Skin epidermis (tissue), 12 donors: ENCODE measurements at regions not wholly inside any gene's neighbourhood (a gene's known extent, or its start where the extent isn't known, plus 50 kb on each side); places are given as distances from the start of the nearest gene placed in this dataset.
"Not testable (repeated sequence)": the region's sequence is repeated elsewhere in the genome, so short reads cannot be mapped to it uniquely, and the experiment has no call there.

ENCODE experiments used
- H3K27ac ChIP-seq, 21 experiments: fragments of 200-600 bp; sonication (generic) in 11 of 21; one replicate each; pipeline ENCODE4 v1.5.0; 2020; ENCODE audit warnings: mild to moderate bottlenecking in 3 of 21, inconsistent platforms in 2 of 21, moderate library complexity in 2 of 21
- H3K4me3 ChIP-seq, 7 experiments: fragments of 200-600 bp; sonication (generic) in 2 of 7; one replicate each; pipeline ENCODE4 v1.5.0; 2020; ENCODE audit warnings: inconsistent platforms in 2 of 7, mild to moderate bottlenecking in 2 of 7, moderate library complexity in 1 of 7

DNA sequence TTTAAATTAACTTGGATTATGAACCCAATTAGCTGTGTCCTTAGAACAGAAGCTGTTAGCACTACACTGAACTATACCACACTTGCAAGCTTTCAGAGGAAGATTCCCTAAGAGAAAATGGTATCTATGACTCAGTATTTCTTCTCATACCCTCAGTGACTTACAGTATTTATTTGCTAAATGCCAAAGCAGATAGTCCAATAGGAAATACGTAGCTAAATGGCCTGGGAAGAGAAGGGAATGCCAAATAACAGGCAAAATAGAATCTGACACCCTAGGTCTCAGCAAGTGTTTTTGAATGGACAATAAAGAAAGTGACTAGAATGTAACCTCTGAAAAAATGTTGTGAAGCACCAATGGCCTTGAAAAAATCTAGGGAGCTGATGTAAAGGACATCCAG lies 570.8 kb downstream of the ZWINT start:
- H3K4me3 ChIP-seq, H3K27ac ChIP-seq: not testable (repeated sequence)

DNA sequence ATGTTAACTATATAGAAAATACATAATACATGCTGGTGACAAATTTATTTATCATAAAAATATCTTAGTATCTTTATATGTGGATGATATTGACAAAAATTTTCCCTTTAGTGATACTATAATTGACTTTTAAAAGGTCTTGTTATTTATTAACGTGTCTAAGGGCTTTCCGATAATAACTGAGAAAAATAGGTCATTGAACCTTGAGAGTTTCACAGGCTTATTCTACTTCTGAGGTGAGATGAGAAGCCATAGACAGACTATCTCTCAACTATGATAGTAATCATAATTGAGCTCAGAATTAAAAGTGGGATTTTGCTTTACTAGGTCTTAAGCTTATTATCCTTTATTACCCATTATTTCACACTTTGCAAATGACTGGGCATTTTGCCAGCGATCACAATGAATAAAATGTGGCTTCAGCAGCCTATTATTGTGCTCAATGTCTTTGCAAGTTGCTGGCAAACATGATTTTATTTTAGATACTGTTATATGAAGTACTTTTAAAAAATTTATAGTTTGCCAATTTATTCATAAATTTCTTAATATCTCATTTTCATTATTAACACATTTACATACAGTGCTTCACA lies 574.5 kb downstream of the ZWINT start:
- Histone ChIP-seq H3K4me3 (no peak overlapping the region), H3K27ac (no peak overlapping the region)

DNA sequence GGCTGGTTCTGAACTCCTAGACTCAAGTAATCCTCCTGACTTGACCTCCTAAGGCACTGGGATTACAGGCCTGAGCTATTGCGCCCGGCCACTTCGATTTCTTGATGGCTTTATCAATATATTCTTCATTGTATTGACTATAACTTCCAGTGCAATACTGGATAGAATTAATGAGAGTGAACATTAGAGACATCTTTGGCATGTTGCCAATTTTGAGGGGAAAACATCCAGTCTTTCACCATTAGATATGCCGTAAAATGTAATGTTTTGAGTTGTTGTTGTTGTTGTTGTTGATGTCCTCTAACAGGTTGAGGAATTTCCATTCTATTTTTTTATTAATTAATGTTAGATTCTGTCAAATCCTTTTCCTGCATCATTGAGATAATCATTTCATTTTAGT lies 578.9 kb downstream of the ZWINT start:
- no peak overlapping the region for H3K4me3 ChIP-seq

DNA sequence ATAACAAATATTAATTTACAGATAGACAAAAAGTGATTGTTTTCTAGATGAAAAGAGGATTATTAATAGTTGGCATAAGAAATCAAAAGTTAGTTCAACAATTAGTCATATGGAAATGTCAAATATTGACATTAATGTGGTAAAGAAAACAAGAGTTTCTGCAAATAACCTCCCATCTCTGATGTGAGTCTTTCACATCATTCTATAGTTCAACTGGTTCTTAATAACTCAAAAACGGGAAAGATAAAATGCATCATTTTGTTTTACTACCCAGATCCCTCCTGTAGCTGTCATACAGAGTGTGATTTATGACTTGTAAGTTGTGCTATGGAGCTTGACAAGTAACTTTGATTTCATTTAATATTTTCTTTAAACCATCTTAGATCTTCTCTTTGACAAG lies 594.8 kb downstream of the ZWINT start:
- no peak overlapping the region for H3K27ac ChIP-seq

More for the DNA sequence above, 578.9 kb downstream of the ZWINT start:
- no peak overlapping the region for H3K27ac ChIP-seq

DNA sequence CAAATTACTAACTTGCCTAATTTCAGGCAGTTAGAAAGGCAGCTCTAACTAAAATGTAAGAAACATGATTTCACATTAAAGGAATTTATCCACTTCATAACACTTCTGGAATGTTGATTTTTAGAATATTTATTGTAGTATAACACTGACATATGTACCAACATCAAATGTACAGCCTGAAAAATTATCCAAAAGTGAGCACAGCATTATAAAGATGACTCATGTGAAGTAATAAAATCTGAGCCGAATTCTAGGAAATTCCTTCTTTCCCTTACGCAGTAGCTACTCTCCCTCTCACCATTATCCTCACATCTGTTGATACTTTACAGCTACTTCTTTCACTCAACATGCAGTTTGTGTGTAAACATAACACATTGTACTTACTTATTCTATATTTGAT lies 610.6 kb downstream of the ZWINT start:
- Histone ChIP-seq H3K4me3 (no peak overlapping the region), H3K27ac (no peak overlapping the region)

More for the DNA sequence above, 594.8 kb downstream of the ZWINT start:
- H3K4me3 ChIP-seq: no peak overlapping the region

DNA sequence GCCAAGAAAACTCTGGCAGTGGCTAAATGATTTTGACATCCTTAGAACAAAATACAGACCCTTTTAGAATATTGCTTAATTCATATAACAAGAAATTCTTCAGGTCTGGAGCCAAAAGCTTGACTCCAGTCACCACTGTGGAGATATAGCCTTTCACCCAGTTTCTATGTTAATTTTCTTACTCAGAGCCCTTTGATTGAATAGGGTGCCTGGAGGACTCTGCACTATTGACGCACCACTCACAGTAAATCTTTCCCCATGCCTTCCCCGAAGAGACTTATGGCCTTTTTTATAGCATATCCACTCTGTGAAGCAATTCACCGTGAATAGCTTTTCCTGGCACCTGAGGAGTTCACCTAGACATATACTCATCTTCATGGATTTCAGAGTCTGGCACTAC lies 613.8 kb downstream of the ZWINT start:
- H3K4me3 ChIP-seq: no peak overlapping the region

DNA sequence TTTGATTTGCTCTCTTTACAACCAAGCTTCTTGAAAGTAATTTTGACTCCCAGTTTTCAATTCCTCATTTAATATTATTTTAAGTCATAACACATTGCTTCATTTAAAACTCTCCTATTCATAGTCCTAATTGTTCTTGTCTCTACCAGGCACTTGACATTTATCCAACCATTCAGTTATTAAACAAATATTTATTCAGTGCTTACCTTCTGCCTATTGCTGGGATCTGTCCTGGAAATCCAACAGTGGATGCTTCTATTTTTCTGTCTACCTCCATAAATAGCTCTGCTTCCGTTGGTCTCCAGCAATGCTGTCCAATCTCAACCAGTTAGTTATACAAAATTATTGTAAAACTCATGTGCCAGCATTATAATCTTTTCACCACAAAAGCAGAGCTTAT lies 615.1 kb downstream of the ZWINT start:
- Histone ChIP-seq H3K4me3 (no peak overlapping the region), H3K27ac (no peak overlapping the region)

More for the DNA sequence above, 613.8 kb downstream of the ZWINT start:
- H3K27ac ChIP-seq: no peak overlapping the region

DNA sequence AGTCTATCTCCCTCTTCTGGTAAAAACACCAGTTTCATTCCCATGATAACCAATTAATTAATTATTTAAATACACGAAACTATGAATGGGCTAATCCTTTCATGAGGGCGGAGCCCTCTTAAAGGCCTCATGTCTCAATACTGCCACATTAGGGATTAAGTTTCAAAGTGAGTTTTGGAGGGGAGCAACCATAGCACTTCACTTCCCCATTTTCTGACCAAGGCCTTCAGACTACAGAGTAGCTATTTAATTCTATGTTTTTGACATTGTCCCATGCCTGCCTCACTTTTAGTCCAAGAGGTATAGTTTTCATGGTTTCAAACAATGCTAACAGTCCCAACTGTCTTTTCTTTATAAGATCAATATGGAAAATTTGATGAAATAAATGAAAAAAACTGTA lies 618.6 kb downstream of the ZWINT start:
- H3K4me3 ChIP-seq: no peak overlapping the region
- no peak overlapping the region for H3K27ac ChIP-seq

DNA sequence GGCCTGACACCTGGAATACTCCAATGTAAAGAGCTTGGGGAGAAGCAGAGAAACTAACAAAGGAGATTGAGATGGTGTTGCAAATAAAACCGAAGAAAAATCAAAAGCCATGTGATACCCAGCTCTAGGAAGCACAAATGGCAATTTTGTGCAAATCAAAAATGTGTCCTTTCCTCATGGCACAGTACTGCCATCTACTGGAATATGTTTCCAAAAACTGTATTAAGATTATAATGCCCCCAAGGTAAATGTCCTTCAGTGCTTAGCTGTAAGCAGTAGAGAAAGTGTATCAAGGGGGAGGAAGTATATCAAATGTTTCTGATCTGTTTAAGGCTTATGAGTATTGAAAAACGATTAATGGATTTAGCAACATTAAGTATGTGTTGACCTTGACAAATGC lies 620.3 kb downstream of the ZWINT start:
- not testable (repeated sequence) for H3K4me3 ChIP-seq

DNA sequence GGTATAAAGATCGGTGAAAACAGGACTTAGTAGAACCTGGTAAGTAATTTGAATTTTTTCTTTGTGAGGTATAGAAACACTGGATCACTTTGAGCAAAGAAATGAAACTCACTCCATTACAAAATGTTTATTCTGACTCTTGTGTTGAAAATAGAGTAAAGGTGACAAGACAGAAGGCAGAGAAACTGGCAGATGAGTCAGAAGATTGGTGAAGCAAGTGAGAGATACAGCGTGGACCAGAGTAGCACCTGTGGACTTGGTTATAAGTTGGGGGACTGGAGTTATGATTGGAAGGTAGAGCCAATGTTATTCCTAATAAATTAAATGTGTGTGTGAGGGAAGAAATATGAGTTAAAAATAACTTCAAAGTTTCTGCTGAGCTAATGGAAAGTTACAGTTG lies 620.9 kb downstream of the ZWINT start:
- H3K27ac ChIP-seq: no peak overlapping the region
- no peak overlapping the region for H3K4me3 ChIP-seq

More for the DNA sequence above, 620.3 kb downstream of the ZWINT start:
- H3K27ac ChIP-seq: not testable (repeated sequence)

DNA sequence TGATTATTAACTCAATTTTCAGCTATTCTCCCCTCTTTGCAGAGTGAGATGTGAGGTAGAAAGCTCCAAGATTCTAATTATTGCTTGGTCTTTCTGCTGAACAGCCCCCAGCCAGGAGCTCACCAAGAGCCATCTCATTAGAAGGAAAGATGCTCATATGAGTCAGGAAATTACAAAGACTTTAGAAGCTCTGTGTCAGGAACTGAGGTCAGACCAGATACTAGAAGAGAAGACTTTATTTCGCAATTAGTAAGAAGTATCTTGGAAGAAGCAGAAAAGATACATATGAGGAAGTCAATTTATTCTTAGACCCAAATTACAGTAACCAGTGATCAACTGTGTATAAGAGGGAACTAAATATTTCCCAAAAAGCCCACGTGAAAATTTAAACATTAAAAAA lies 626.9 kb downstream of the ZWINT start:
- Histone ChIP-seq H3K27ac (no peak overlapping the region), H3K4me3 (no peak overlapping the region)

DNA sequence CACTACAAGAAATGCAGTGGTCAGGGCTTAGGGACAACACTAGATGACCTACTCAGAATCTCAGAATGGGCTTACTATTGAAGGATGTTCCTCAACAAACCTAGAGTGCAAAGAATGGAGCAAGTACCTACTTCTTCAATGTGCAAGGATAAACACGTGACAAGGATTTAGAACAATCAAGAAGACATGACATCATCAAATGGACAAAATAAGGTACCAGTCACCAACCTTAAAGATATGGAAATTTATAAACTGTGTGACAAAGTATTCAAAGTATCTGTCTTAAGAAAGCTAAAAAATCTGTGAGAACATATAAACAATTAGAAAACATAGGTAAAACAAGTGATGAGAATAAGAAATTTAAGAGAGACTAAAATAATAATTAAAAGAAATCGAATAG lies 656.1 kb downstream of the ZWINT start:
- H3K4me3 ChIP-seq: no peak overlapping the region
- no peak overlapping the region for H3K27ac ChIP-seq

DNA sequence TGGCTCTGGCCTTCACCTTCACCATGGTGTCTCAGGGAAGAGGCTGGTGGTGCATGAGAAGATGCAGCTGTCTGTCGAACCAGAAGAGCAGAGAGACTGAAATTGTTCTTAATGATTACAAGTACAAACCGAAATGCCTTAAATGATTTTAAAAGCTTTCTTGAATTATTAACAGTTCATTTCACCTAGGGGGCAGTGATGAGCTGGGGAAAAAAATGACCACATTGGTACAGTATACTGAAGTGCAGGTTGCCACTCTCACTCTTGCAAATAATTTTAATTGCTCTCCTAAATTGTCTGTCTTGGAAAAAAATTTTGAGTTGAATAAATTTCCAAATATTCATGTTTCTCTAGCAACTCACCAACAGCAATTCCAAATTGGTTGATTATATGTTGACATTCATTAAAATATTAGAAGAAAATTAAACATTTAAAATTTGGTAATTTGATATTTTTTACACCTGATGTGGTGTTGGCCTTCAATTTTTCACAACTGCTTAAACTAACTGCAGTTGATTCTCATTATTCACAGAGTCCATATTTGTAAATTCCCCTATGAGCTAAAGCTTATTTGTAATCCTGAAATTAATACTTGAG lies 692.6 kb downstream of the ZWINT start:
- Histone ChIP-seq H3K4me3 (no peak overlapping the region), H3K27ac (no peak overlapping the region)

DNA sequence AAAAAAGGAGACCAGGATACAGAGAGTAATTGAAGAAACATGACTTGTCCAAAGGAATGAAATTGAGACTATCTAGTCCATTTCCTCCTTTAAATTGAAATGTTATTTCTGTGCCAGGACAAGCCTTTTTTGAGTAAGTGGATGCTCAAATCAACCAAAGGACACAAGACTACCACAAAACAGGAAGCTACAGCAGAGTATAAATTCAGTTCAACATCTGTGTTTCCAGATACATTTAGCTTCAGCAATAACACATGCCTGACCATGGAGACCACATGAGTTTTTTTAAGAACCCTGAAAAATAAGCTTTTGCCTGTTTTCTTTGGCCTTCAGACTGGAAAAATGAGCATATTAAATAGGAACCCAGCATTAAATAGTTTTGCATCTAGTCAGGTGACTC lies 707.5 kb downstream of the ZWINT start:
- no peak overlapping the region for H3K27ac ChIP-seq
- H3K4me3 ChIP-seq: no peak overlapping the region

DNA sequence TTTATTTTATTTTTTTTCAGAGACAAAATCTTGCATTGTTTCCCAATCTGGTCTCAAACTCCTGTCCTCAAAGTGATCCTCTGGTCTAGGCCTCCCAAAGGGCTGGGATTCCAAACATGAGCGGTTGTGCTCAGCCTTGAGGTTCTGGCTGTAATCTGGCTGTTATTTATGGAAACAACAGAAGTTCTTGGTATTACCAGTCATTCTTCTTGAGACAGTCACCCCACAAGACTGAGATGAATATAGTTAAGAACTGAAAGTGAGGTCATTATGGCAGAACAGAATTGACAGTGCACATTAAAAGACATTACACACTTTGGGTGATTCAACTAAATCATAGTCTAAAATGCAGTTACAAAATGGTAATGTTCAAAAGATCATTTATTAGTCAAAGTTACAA lies 719.5 kb downstream of the ZWINT start:
- no peak overlapping the region for H3K27ac ChIP-seq
- H3K4me3 ChIP-seq: no peak overlapping the region

DNA sequence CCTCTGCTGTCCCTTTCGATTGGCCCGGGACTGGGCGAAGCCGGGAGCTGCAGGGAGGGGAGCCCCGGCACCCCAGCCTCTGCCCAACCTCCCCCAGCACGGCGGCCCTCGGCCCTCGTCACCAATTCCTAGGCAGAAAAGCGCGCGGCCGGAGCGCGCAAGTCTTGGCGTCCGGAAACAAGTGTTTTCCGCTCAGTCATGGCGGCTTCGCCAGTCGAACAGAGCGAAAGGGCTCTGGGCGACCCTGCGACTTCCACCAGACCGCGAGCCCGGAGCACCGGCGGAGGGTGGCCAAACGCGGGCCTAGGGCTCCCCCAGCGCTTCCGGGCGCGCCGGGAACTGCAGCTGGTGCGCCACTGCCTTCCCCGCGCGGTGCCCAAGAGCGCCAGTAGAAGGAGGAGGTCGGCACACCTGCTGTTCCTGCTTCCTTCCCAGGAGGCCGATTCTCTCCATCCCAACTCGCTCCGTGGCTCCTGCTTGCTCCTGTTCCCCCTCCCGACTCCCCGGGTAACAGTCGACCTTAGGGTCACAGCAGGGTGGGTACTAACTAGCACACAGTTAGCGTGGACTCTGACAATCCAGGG lies 729.9 kb downstream of the ZWINT start:
- Histone ChIP-seq H3K4me3 (peak overlapping the region; percentile 22 to 43 (median 32)), H3K27ac (peak overlapping the region in 1 of 21 experiments; percentile 8)

DNA sequence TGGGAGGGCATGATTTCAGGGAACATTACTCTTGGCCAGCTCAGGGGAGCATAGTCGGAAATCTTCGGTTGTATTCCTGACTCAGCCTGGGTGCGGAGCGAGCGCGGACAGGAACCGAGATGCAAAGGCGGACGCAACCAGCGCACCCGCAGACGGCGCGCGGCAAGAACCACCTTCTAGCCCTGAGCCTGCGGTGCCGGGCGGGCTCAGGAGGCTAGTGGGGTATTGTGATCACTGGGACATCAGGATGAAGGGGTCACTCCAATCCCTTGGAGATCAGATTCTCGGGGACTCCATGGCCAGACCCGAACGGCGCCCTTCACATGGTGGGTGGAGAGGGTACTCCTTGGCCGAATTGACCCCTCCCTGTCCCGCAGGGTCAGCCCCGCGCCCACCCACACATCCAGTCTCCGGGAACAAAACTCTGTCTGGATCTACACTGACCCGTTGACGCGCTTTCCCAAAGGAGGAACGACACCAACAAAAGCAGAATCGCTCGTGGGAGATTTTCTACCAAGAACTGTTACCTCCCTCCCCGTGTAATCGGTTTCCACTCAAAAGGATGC lies 730.5 kb downstream of the ZWINT start:
- peak overlapping the region; percentile 22 to 43 (median 32) for H3K4me3 ChIP-seq
- H3K27ac ChIP-seq: peak overlapping the region in 1 of 21 experiments; percentile 8

DNA sequence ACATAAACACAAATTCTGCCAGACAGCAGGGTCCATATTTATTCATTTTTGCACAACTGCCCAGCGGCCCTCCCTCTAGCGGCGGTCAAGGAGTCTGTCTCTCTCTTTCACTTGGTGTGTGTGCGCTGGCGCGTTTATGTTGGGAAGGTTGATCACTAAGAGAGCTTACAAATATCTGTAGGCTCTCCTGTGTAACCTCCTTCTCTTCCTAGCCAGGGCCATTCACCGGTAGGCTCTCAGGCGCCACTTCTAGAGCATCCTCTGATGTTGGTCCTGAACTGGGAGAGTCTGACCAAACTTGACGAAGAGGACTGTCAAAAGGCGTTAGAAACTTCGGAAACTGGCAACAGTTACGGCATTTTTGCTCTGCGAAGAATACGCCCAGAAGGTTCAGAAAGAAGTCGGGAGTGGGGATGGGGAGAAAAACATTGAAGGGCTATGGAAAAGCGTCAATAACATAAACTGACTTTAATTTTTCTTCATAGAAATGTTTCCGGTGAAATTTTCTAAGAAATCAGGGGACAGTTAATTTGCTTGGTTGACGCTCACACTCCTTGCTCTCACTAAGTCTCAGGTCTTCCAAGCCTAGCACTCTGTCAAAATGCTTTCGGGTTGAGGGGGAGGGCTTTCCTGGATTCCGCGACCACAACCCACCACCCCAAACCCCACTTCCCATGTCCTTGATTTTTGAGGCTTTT lies 731.1 kb downstream of the ZWINT start:
- no peak overlapping the region for H3K27ac ChIP-seq

DNA sequence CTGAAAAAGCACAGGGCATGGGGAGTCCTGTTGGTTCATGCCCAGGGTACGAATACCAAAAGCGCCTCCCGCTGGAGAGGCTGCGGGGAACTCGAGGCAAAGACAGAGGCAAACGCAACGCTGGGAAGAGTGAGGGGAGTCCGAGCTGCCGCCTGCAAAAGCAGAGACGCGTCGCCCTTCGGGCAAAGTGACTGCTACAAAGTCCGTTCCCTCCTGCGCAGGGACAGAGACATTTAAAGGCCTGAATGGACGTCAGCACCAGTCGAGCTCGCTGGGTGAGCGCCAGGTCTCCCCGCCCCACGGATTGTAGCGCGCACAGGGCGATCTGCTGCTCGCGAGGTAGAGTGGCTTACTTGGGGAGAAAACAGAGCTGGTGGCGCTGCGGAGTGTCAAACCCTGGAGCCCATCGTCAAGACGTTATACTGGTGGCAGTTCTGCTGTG lies 732.8 kb downstream of the ZWINT start:
- Histone ChIP-seq H3K27ac (peak overlapping the region in 1 of 21 experiments; percentile 43), H3K4me3 (peak overlapping the region in 2 of 7 experiments; percentile 1 to 10)

More for the DNA sequence above, 731.1 kb downstream of the ZWINT start:
- H3K4me3 ChIP-seq: peak overlapping the region in 4 of 7 experiments; percentile 25 to 43 (median 29)

DNA sequence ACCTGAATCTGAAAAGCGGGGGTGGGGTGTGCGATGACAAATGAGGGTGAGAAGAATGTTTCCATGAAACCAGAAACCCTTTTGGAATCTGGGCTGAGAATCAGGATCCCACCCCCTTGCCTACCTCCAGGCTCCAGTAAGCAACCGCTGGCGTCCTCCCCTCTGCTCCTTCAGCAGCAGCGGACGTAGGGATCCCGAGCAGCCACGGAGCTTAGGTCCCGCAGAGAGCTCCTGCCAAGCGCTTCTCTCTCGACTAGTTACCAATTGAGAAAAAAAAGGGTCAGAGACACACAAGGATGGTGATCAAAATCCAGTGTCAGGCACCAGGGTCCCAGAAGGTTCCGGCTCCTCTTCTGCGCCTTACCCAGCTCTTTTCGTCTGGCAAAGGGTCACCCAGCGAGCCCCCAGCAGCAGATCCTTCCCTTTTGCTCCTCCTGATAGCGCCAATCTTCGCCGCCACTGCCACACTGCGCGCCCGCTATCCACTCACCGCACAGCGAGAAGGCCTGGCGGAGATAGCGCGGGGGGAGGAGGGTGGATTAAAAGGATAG lies 733.5 kb downstream of the ZWINT start:
- Histone ChIP-seq H3K4me3 (peak overlapping the region in 2 of 7 experiments; percentile 1 to 10), H3K27ac (peak overlapping the region in 1 of 21 experiments; percentile 43)
